ENCODE measurements at regions not wholly inside any gene's neighbourhood (a gene's known extent, or its start where the extent isn't known, plus 50 kb on each side); places are given as distances from the start of the nearest gene placed in this dataset.
A peak's percentile ranks its signal among the peaks of the same experiment; 100 is the strongest.

DNA sequence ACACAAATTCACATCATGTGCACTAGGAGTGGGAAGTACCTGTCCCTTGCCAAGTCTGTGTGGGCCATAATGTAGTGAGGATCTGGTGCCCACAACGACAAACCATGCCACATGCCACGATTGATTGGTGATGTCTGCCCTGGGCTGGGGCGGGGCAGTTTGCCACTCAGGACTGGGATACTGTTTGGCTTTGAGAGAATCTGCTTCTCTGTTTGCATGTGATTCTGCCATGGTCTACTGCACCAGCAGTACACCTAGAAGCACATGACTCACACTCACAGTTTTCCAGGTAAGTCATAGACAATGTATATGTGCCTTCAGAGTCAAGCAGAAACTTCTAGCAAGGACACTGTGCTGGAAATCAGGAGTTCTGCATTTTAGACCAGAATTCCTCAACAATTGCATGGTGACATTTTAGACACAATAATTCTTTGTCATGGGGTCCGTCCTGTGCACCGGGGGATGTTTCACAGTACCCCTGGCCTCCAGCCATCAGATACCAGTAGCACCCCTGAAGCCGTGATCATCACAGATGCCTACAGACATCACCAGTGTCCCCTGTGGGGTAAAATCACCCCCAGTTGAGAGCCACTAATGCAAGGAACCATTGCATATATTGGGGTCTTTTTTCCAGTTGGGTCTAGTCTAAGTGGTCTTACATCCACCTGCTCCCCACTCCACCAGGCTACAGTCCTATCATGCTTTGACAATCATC, 278.3 kb downstream of the EIPR1 start:
- DNase-seq = no peak

DNA sequence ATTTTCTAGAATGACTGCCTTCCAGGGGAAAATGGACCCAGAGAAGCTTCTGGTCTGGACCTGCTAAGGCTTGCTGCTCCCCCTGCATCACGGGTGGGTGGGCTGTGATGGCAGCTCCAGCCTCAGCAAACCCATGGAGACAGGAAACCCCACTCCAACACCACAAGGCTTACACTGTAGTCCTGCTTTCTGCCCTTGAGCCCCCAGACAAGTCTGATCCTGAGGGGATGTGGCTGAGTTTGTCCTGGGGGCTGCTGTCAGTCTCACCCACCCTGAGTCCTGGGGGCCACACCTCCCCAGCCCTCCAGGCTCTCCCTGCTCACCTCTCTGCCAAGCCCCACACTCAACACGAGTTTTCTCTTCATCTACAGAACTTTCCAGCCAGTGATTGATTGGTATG, 279.4 kb downstream of the EIPR1 start:
- DNase-seq = no peak

GRCh38 chr2:3097804-3098203, 279.8 kb downstream of the EIPR1 start:
- no peak for DNase-seq

GRCh38 chr2:3094999-3095958, 282.3 kb downstream of the EIPR1 start:
- no peak for DNase-seq

GRCh38 chr2:3094318-3094717, 283.3 kb downstream of the EIPR1 start:
- no peak for DNase-seq

GRCh38 chr2:3091696-3092095, 285.9 kb downstream of the EIPR1 start:
- DNase-seq = peak; percentile 70

DNA sequence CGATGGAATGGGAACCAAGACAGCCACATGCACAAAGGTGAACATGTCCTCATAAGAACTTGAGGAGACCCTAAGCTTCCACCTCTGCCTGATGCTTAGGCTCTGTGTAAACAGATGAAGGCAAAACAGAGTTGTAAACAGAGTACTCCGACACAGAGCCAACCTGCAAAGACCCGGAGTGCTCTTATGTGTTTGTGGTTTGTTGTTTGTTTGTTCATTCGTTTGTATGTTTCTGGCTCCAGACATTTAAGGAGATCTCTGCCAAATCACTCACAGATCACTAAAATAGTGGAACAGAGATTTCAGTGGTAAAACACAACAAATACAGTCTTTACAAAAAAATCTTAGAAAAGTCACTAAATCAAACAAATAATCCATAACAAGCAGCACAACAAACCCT, 294.9 kb downstream of the EIPR1 start:
- no peak for DNase-seq

DNA sequence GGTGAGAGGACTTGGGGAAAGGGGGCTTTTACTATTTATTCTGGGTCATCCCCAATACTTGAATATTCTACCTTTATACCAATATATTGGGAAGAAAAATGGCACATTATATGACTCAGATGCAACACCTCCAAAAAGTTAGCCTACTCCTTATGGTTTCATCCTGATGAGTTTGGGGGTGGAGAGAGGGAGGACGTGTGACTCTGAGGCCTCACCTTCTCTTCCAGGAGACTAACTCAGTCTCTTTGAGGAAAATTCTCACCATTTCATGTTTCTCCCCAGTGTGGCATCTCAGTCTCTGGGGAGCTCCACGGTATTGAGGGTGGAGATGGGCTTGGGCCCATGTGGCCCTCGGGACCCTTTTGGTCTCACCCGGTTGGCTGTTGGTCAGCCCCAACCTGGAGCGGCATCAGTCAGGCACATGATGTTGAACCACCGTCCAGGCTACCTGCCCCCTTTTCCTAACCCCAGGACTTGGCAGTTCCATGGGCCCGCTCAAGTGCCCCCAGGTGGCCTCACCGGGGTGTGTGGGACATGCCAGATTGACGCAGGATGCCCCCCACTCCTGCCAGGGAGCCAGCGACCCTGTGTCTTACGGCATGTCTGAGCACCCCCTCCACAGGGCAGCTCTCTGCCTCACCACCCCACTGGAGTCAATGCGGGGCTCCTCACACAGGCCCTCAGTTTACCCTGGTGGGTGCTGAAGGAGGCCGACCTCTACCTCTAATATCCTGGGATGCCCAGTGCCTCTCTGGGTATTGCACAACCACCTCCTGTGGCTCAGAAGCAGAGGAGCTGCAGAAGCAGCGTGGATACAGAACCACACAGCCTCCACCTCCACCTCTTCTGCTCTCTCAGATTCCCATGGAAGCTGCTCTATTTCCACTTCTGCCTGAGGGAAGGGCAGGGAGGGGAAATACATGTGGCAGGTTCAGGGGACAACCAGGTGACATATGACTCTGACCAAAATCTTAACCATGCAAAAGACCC, 297.4 kb downstream of the EIPR1 start:
- no peak for DNase-seq

GRCh38 chr2:3079466-3079865, 298.2 kb downstream of the EIPR1 start:
- DNase-seq = no peak

DNA sequence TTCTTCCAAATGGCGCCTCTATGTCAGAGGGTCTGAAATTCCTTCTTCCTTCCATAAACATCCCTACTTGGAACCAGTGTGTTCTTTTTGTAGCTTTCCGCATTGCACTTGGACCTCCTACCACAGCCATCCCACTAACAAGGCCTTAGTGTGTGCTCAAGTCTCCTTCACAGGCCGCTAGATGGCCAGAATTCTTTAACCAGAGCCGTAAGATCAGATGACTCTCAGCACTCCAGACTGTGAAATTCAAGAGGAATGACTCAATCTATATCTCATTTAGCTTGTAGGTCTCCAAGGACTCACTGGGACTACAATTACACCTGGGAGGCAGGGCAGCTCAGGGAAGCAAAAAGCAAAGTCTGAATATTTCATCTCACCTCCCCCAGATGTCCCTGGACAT, 298.9 kb downstream of the EIPR1 start:
- no peak for DNase-seq

DNA sequence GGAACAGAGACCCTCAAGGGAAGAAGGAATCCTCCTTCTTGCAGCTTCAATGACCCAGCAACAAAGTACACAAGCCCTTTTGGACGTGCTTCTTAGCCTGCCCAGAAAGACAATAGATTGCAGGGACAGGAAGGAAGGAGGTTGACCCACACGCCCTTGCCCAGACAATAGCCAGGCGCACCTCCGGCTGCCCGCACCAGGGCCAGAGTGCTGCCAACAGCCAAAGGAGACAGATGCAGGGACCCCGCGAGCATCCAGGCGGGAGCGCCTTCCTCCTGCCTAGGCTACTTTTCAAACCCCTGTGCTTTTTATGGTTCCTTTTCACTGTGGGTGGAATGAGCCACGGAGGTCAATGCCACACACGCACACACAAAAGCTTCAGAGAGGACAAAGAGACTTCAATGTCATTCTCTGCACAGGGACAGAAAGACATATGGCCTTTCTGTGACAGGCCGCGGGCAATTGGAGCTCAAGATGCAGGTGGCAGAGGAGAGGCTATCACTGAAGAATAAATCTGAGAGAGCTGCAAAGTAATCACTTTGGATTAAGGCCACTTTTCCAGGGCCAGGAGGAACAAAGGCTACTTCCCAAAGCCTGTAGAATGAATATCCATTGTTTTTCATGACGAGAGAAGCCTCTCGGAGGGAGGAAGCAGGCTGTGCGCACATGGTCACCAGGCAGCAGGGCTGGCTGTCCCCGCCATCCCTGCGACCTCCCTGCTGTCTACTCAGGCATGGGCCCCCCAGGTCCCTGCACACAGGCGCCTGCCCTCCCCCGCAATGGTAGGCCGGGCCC, 300.6 kb downstream of the EIPR1 start:
- no peak for DNase-seq

- DNase-seq = no peak
These were observed 301.7 kb downstream of the EIPR1 start for GRCh38 chr2:3075991-3076340.

GRCh38 chr2:3075316-3075990, 302.2 kb downstream of the EIPR1 start:
- DNase-seq = no peak

GRCh38 chr2:3073704-3074103, 303.9 kb downstream of the EIPR1 start:
- no peak for DNase-seq

DNA sequence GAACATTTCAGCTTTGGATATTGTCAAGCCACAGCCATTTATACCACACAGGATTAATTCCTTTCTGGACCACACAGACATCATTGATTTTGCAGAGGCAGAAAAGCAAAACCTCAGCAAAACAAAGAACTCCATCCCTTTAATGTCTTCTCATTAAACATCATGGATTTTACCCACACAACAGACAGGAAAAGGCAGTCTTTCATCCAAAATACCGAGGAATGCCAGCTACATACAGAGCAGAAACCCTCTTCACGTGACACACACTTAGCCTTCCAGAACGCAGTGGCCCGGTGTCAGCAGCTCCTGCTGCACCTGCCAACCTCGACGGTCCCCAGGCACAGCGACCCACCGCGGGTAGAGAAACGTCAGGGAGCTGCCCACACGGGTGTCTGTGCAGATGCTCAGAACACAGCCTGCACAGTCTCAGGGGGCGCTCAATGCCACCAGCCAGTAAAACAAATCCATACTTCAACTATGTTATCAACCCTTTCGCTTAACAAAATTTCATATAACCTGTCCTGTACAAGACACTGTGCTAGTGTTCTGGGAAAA, 304.5 kb downstream of the EIPR1 start:
- no peak for DNase-seq

DNA sequence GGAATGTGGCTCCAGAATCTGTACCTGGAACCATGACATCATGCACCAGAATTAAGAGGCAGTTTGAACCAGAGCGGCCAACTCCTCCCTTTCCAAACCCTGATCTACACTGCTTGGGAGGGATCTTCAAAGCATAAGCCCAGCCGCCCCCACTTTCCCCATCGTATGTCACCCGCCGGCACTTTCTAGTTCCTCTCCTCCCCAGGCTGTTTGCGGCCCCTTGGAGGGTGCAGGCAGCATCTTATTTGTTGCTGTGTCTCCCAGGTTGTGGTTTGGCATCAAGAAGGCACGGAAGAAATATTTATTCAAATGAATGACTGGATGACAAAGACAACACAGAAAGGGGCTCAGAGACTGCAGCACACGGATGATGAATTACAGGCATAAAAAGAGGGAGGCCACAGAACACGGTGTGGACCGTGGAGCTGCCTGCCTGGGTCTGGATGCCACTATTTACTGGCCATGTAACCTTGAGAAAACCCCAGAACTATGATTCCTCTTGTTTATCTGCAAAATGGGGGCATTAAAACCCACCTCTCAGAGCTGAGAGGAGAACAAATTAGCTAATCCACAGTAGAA, 305.8 kb downstream of the EIPR1 start:
- DNase-seq = no peak

DNA sequence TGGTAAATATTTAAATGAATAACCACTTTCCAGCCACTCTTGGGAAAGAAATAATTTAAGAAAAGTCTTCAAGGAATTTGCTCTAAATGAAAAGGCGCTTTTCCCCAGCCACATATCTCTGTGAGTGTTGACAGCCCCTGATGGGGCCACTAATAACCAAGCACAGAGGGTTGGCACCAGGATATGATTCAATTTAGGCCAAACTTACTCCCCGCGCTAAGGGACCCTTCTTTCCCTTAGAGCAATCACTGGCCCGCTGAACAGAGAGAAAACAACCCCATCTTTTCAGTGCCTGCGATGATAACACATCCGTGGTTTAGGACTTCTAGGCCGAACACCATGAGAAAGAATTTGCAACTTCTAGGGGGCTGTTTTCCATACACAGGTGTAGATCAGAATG, 310.8 kb downstream of the EIPR1 start:
- DNase-seq = no peak

- no peak for DNase-seq
These were observed 311.7 kb downstream of the EIPR1 start for GRCh38 chr2:3065928-3066327.

GRCh38 chr2:3062476-3063260, 314.9 kb downstream of the EIPR1 start:
- DNase-seq = no peak

- no peak for DNase-seq
These were observed 317.6 kb downstream of the EIPR1 start for GRCh38 chr2:3060049-3060448.

All from MV-4-11 (cell line).